ENCODE measurements at regions not wholly inside any gene's neighbourhood (a gene's known extent, or its start where the extent isn't known, plus 50 kb on each side); places are given as distances from the start of the nearest gene placed in this dataset.

GRCh38 chr2:118246079-118246478 lies 157.8 kb downstream of the INSIG2 start:
- no peak for TF ChIP-seq CTCF (IDR thresholded peaks at IDR 0.05; ENCODE audit: low read length)
- TF ChIP-seq EZH2 (IDR thresholded peaks at IDR 0.05; ENCODE audit: borderline replicate concordance, low read length): no peak
